ENCODE measurements at regions not wholly inside any gene's neighbourhood (a gene's known extent, or its start where the extent isn't known, plus 50 kb on each side); places are given as distances from the start of the nearest gene placed in this dataset.

DNA sequence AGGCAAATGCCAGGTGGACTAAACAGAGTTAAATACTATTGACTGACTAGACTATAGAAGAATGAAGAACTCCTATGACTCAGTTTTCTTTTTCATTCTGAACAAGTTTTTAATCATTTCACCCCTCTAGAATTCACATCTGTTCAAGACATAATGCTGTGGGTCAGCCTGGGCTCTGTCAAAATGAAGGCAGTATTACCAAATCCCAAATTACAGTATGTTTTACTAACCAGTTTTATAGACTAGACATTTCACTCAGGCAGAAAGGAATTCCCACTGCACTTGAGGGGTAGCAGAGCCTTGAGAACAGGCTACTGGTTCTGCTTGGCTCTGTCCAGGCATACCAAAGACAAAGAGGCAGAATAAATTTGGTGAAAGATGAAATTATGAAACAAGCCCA is 511.7 kb downstream of the EPHA4 start (continued):
- TF ChIP-seq, protein P1, sequence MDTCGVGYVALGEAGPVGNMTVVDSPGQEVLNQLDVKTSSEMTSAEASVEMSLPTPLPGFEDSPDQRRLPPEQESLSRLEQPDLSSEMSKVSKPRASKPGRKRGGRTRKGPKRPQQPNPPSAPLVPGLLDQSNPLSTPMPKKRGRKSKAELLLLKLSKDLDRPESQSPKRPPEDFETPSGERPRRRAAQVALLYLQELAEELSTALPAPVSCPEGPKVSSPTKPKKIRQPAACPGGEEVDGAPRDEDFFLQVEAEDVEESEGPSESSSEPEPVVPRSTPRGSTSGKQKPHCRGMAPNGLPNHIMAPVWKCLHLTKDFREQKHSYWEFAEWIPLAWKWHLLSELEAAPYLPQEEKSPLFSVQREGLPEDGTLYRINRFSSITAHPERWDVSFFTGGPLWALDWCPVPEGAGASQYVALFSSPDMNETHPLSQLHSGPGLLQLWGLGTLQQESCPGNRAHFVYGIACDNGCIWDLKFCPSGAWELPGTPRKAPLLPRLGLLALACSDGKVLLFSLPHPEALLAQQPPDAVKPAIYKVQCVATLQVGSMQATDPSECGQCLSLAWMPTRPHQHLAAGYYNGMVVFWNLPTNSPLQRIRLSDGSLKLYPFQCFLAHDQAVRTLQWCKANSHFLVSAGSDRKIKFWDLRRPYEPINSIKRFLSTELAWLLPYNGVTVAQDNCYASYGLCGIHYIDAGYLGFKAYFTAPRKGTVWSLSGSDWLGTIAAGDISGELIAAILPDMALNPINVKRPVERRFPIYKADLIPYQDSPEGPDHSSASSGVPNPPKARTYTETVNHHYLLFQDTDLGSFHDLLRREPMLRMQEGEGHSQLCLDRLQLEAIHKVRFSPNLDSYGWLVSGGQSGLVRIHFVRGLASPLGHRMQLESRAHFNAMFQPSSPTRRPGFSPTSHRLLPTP (IDR thresholded peaks at IDR 0.05; ENCODE audit: borderline replicate concordance, extremely low read depth, insufficient read length), result no peak
- TF ChIP-seq MTA1 (IDR thresholded peaks at IDR 0.05; ENCODE audit: borderline replicate concordance), result no peak
- no peak for TF ChIP-seq MEF2D (tag; conservative IDR thresholded peaks at IDR 0.05; ENCODE audit: low read depth)
- TF ChIP-seq SIN3A (IDR thresholded peaks at IDR 0.05; ENCODE audit: borderline replicate concordance in 2 of 2, control insufficient read depth in 1 of 2, low read depth in 2 of 2, low read length in 2 of 2), result no peak
- no peak for TF ChIP-seq FOXP1 (CRISPR knock-in tag; IDR thresholded peaks at IDR 0.05)
- no peak for TF ChIP-seq SRSF9 (IDR thresholded peaks at IDR 0.05; ENCODE audit: borderline replicate concordance, low read depth, low read length)
- TF ChIP-seq ZNF23 (CRISPR knock-in tag; IDR thresholded peaks at IDR 0.05), result no peak
- TF ChIP-seq PRDM10 (IDR thresholded peaks at IDR 0.05; ENCODE audit: partially characterized antibody), result no peak
- TF ChIP-seq RBBP5 (IDR thresholded peaks at IDR 0.05; ENCODE audit: borderline replicate concordance, insufficient read depth, low read length, poor library complexity, severe bottlenecking), result no peak
- TF ChIP-seq KAT7 (CRISPR knock-in tag; IDR thresholded peaks at IDR 0.05; ENCODE audit: borderline replicate concordance), result no peak
- TF ChIP-seq THRB (CRISPR knock-in tag; conservative IDR thresholded peaks at IDR 0.05), result no peak

All from K562 (cell line).